ENCODE measurements at regions not wholly inside any gene's neighbourhood (a gene's known extent, or its start where the extent isn't known, plus 50 kb on each side); places are given as distances from the start of the nearest gene placed in this dataset.
A peak's percentile ranks its signal among the peaks of the same experiment; 100 is the strongest.

DNA sequence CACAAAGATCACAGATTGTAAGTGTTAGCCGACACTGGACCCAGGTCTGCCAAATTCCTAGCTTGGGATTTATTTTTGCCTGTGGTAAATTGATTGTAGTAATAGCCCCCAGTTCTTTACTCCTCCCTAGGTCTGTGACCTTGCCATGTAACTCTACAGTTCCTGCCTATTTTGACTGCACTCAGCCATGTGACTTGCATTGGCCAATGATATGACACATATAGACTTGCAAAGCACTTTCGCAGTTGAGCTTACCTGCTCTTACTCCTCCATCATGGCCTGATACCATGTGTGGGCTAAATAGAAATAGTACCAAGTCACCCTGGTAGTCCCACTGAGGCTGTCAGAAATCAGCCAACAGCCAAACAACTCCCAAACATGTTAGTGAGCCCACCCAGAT lies 240.3 kb downstream of the DUSP6 start:
- no peak for TF ChIP-seq GATA3 (IDR thresholded peaks at IDR 0.05; ENCODE audit: low read depth, low read length)

DNA sequence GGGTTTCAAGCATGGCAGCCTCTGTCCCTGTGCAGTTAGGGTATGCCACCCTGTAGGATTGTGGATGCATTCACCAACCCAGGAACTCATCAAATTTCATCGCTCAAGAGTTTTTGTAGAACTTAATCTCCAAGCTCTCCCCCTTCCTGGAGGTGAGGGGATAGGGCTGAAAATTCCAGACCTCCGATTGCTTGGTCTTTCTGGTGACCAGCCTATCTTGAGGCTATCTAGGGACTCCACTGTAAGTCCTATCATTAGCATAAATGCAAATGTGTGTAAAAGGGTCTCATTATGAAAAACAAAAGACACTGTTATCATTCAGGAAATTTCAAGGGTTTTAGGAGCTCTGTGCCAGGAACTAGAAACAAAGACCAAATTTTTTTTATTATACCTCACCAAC lies 244.0 kb downstream of the DUSP6 start:
- TF ChIP-seq GATA2 (IDR thresholded peaks at IDR 0.05; ENCODE audit: low read depth, low read length) (no peak), GATA3 (IDR thresholded peaks at IDR 0.05; ENCODE audit: low read depth, low read length) (no peak)

DNA sequence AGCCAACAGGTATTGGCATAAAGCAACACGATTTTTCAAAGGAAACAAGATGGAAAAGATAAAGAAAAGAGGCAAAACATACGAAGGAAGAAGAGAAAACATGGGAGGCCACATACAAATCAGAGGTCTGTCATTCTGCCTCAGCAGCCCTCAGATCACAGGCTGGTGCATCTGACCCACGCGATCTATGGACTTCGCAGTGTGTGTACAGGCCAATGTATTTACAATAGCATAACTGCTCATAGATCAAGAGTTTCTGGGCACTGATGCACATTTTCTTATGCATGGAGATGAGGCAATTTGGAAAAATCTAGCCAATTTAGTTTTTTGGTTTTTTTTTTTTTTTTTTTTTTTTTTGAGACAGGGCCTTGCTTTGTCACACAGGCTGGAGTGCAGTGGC lies 245.4 kb downstream of the DUSP6 start:
- TF ChIP-seq GATA2 (IDR thresholded peaks at IDR 0.05; ENCODE audit: low read depth, low read length), result no peak
- no peak for TF ChIP-seq GATA3 (IDR thresholded peaks at IDR 0.05; ENCODE audit: low read depth, low read length)

DNA sequence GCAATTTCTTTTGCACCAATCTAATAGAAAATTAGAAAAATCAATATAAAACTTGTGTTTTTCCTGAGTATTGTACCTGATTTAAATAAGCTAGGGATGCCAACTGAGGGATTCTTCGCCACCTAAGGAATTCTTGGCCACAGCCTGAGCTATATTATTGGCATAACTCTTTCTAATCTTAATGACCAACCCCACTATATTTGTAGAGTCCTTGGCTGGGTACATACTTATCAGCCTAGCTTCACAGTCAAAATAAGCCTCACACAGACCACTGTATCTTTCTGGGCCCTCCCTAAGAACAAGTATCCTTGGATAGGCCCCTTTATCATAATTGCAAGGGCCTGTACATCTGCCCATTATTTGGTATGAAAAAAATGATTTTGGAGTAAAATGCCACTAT lies 247.1 kb downstream of the DUSP6 start:
- no peak for TF ChIP-seq GATA2 (IDR thresholded peaks at IDR 0.05; ENCODE audit: low read depth, low read length)

DNA sequence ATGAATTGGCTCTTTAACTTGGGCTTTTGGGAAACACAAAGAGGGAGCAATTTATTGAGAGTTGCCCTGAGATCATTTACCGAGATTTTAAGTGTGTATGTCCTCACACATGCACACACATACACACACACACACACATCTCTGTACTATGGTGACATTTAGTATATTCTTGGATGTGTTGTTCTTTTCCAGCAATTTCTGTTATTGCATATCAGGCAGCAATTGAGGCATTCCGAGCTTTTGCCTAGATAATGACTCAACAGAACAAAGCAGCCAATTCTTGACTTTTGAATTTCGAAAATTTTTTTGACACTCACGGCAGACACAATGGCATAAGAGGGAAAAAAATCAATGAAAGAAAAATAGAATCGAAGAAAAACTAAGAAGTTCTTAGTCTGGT lies 248.5 kb downstream of the DUSP6 start:
- TF ChIP-seq GATA3 (IDR thresholded peaks at IDR 0.05; ENCODE audit: low read depth, low read length) (no peak), GATA2 (IDR thresholded peaks at IDR 0.05; ENCODE audit: low read depth, low read length) (no peak)

DNA sequence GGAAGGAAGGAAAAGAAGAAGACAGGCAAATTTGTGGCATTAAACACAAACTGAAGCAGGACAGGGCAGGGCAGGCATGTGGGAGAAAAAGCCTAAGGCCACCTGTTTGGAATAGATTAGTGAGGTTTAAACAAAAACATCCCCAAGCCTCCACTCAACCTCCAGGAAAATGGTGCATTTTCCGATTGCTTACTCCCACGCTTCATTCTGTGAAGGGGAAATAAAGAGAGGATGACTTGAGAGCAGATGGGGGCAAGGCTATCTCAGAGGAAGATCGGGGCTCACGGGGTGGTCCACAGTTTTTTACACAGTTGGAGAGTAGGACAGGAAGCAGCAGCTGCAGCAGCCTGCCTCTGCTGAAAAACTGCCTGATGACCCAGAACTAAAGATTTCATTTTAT lies 250.9 kb downstream of the DUSP6 start:
- TF ChIP-seq GATA3 (IDR thresholded peaks at IDR 0.05; ENCODE audit: low read depth, low read length) (no peak), GATA2 (IDR thresholded peaks at IDR 0.05; ENCODE audit: low read depth, low read length) (peak; percentile 27)

DNA sequence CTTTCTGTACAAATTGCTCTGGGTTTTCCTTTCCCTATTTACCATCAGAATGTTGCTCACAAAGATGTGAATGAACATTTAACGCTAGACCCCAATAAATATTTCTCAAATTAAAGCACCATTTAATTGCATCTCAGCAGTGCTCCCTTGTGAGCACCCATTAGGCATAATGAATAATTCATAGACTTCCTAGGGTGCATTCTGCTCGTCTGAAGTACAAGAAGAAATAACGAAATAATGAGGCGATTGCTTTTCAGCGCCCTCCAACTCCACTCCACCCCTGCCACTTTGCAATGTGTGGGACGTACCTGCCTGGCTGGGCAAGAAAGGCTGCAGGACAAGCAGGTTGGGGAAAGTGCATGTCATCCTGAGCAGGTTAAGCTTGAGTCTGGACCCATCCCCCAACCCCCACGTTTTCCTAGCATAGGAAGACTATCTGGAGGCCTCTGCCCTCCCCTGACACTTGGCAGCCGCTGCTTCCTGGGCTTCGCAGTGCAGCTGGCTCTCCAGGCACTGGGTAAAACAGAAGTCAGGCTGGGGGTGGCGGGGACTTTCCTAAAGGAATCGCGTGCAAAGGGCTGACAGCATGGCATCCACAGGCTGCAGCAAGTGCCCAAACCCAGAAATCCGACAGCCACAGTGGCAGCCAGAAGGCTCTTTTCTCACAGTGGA lies 253.7 kb downstream of the DUSP6 start:
- TF ChIP-seq GATA2 (IDR thresholded peaks at IDR 0.05; ENCODE audit: low read depth, low read length), result no peak
- TF ChIP-seq GATA3 (IDR thresholded peaks at IDR 0.05; ENCODE audit: low read depth, low read length), result no peak

DNA sequence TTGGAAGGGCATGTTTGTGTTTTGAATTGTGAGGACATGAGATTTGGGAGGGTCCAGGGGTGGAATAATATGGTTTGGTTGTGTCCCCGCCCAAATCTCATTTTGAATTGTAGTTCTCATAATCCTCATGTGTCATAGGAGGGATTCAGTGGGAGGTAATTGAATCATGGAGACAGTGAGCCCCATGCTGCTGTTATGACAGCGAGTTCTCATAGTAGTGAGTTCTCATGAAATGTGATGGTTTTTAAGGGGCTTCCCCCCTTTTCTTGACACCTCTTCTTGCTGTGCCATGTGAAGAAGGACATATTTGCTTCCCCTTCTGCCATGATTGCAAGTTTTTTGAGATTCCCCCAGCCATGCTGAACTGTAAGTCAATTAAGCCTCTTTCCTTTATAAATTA lies 260.0 kb downstream of the DUSP6 start:
- no peak for TF ChIP-seq GATA2 (IDR thresholded peaks at IDR 0.05; ENCODE audit: low read depth, low read length)

DNA sequence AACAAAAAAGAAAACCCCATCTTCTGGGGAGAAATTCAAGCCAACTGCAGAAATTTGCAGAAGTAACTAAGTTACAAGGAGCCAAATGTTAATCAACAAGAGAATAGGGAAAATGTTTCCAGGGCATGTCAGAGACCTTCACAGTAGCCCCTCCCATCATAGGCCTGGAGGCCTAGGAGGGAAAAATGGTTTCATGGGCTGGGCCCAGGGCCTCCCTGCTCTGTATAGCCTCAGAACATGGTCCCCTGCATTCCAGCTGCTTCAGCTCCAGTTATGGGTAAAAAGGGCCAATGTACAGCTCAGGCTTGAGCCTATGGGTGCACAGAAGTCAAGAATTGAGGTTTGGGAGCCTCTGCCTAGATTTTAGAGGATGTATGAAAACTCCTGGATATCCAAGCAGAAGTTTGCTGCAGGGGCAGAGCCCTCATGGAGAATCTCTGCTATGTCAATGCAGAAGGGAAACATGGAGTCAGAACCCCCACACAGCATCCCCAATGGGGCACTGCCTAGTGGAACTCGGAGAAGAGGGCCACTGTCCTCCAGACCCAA lies 260.9 kb downstream of the DUSP6 start:
- TF ChIP-seq GATA2 (IDR thresholded peaks at IDR 0.05; ENCODE audit: low read depth, low read length), result no peak

DNA sequence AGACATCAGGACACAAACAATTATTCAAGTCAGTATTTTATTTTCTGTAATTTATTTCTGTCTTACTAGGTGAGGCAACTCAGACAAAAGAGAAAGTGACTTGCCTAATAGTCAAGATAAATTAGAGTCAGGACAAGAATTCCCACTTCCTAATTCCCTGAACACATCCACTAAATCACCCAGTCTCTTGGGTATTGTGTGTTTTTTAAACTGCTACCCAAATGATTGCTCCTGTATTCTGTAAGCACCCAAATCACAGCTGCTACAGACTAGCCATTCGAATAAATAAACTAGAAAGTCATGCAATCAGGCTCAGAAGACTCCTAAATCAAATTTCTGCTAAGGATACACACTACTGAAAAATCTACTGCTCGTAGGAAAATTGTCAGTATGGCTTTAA lies 263.0 kb downstream of the DUSP6 start:
- TF ChIP-seq GATA3 (IDR thresholded peaks at IDR 0.05; ENCODE audit: low read depth, low read length) (no peak), GATA2 (IDR thresholded peaks at IDR 0.05; ENCODE audit: low read depth, low read length) (no peak)

DNA sequence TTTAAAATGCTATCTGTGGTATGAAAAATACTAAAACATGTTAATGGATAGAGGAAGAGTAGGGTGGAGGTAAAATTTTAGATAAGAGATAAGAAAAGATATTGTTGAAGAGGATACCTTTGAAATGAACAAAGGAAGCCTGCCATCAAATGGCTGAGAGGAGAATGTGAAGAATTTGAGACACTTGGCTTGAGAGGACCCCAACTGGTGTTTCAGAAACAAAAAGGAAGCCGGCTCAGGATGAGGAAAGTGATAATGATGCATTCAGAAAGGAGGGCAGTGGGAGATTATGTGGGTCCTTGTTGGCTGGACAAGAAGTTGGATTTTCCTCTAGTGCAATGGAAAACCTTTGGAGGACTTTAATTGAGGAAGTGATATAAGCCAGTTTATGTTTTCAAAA lies 264.4 kb downstream of the DUSP6 start:
- TF ChIP-seq GATA3 (IDR thresholded peaks at IDR 0.05; ENCODE audit: low read depth, low read length) (no peak), GATA2 (IDR thresholded peaks at IDR 0.05; ENCODE audit: low read depth, low read length) (no peak)

DNA sequence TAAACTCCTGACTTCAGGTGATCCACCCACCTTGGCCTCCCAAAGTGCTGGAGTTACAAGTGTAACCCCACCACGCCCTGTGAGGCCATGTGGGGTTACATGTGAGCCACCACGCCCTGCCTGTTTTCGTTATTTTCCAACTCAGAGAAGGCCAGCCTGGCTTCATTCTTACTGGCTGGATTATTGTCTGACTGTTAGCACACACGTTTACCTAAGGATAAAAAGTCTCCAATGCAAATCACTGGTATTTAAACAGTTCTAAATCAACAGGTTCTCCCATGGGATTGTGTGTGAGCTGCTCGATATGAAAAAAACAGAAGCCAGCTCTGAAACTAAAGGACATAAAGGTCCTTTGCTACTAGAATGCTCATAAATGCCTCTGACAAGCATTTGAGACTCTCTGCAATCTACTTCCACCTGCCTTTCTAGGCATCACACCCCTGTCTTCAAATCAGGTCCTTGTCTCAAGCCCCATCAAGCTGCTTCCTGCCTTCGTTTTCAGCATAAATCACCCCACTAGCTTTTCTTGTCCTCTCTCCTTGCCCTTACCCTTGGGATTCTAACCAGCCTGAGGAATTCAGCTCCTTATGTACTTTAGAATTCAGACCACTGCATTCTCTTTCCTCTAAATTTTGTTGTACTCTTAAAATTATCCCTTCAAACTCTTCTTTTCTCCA lies 265.0 kb downstream of the DUSP6 start:
- TF ChIP-seq GATA2 (IDR thresholded peaks at IDR 0.05; ENCODE audit: low read depth, low read length) (no peak), GATA3 (IDR thresholded peaks at IDR 0.05; ENCODE audit: low read depth, low read length) (no peak)

DNA sequence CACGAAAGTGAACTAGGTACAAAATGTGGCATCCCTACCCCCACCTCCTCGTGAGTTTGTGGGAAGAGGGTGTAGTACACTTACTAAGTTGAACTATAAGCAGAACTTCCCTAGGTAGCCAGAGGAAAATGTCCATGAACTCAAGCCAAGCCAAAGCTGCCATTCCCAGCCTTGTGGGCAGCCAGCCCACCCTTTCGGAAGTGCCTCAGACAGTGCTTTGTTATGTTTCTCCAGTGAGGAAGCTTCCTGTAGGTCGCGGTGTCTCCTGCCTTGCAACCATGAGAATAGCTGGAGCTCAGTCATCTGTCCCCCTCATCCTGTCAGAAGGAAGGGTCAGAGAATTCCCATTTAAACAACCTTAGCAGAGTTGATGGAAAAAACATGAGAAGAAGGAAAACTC lies 266.9 kb downstream of the DUSP6 start:
- no peak for TF ChIP-seq GATA2 (IDR thresholded peaks at IDR 0.05; ENCODE audit: low read depth, low read length)
- no peak for TF ChIP-seq GATA3 (IDR thresholded peaks at IDR 0.05; ENCODE audit: low read depth, low read length)

DNA sequence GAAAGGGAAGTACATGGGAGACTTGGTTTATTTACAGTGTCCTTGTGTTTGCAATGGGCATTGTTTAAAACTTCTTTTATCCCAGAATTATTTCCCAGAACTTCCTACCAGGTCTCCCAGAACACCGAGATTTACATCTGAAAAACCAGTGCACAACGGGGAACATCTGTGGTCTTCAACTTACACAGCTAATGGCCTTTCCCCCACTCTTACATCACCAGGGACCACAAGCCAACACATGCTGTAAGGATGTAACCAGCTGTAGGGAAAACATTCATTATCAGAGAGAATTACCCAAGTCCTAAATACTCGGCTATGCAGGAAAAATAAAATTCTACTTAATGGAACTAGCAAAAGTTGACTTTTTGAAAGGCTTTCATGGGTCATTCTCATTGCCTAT lies 267.6 kb downstream of the DUSP6 start:
- TF ChIP-seq GATA2 (IDR thresholded peaks at IDR 0.05; ENCODE audit: low read depth, low read length) (no peak), GATA3 (IDR thresholded peaks at IDR 0.05; ENCODE audit: low read depth, low read length) (no peak)

DNA sequence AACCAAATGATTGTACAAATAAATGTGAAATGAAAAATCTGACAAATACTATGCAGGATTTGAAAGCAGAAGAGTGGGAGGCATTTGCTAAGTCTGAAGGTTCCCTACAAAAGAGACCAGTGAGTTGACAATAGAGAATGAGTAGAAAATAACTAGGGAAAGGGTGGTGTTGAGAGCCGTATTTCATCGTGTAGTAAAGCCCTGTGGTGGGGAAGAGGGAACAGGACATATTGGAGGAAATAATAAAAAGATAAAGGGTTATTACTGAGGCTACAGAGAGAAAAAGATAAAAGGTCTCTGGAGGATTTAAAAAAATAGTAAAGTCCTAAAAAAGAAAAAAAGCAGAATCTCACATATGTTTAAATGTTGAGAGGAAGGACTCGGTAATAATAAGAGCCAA lies 268.8 kb downstream of the DUSP6 start:
- no peak for TF ChIP-seq GATA3 (IDR thresholded peaks at IDR 0.05; ENCODE audit: low read depth, low read length)
- TF ChIP-seq GATA2 (IDR thresholded peaks at IDR 0.05; ENCODE audit: low read depth, low read length), result no peak

DNA sequence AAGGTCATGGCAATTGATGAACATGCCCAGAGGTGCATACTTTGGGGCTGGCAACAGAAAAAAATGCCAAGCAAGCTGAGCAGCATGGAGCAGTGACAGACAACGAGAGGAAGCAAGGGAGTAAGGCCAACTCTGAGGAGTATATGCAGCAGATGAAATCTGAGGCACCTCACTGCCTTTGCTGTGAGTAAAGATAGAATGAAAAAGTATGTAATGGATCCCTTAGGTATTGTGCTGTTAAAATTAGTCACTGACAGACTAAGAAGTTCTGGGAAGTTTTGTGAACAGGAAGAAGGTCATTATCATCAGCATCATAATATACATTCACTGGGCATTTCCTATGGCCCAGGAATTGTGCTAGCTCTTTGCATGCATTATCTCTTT lies 269.9 kb downstream of the DUSP6 start:
- TF ChIP-seq GATA3 (IDR thresholded peaks at IDR 0.05; ENCODE audit: low read depth, low read length) (no peak), GATA2 (IDR thresholded peaks at IDR 0.05; ENCODE audit: low read depth, low read length) (no peak)
